ENCODE measurements at regions not wholly inside any gene's neighbourhood (a gene's known extent, or its start where the extent isn't known, plus 50 kb on each side); places are given as distances from the start of the nearest gene placed in this dataset.
"Not testable (repeated sequence)": the region's sequence is repeated elsewhere in the genome, so short reads cannot be mapped to it uniquely, and the experiment has no call there.

GRCh38 chr15:53923741-53924140 lies 54.5 kb upstream of the UNC13C start:
- H3K79me2 ChIP-seq (ENCODE audit: control insufficient read depth, insufficient read depth, low read length); H4K20me1 ChIP-seq (ENCODE audit: control insufficient read depth, extremely low read depth, insufficient read depth, low read length); H3K9me3 ChIP-seq (ENCODE audit: control insufficient read depth, insufficient read depth, low read depth, low read length); H3K4me3 ChIP-seq (replicated peaks in 1 of 4; ENCODE audit: control extremely low read depth in 1 of 4, insufficient read depth in 1 of 4, low read depth in 3 of 4, low read length in 4 of 4); H3K9ac ChIP-seq (ENCODE audit: insufficient read depth, low read length); H2AFZ ChIP-seq (ENCODE audit: low read length); H3K4me1 ChIP-seq (ENCODE audit: control insufficient read depth, extremely low read depth, insufficient read depth, low read length); DNase-seq (ENCODE audit: low read depth in 2 of 2); H3K4me2 ChIP-seq (ENCODE audit: extremely low read depth, insufficient read depth, low read length); H3K27me3 ChIP-seq (ENCODE audit: control insufficient read depth, insufficient read depth, low read length); H3K36me3 ChIP-seq (ENCODE audit: control insufficient read depth, insufficient read depth, low read length); H3K27ac ChIP-seq (ENCODE audit: insufficient read depth, low read length): not testable (repeated sequence)

DNA sequence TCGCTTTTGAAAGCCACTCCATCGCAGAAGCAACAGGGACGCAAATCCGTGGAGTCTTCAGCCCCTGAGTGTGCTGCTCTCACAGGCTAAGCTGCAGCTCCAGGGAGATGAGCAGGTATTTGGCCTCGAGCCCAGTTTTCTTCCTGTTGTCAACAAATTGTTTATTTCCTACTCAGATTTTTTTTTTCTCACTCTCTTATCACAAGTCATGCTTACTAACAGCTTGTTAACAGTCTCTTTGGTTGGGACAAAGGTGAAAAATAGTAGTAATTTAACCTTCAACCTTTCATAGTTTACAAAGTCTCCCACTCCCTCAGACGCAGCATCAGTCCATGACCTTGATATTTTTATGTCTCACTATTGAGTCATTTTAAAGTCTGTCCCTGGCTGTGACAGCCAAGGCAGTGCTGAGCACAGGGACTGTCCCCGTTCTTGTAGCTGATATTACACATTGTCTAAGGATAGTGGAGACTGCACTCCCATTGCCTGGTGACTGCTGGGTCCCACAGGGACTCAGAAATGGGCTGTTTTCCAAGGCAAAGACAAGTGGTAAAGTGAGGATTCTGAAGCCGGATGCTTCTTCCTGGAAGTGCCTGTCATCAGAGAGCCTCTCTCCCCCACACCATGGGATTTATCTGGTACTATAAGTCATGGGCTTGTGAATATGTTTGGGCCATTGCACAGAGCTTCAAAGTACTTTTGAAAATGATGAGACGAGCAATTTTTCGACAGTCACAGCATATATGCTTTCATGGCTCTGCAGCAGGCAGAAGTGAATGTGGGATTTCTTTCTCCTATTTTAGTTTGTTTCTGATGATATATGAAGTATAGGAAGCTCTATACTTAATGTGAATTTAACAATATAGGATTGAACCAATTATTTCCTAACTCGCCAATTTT lies 59.8 kb upstream of the UNC13C start:
- no peak for DNase-seq (ENCODE audit: low read depth in 2 of 2)

GRCh38 chr15:53917109-53917508 lies 61.1 kb upstream of the UNC13C start:
- H3K4me1 ChIP-seq (ENCODE audit: control insufficient read depth, extremely low read depth, insufficient read depth, low read length) = no peaks in the 10 kb centered on the region
- H3K79me2 ChIP-seq (ENCODE audit: control insufficient read depth, insufficient read depth, low read length) = no peaks in the 10 kb centered on the region
- no peaks in the 10 kb centered on the region for H4K20me1 ChIP-seq (ENCODE audit: control insufficient read depth, extremely low read depth, insufficient read depth, low read length)
- no peak for DNase-seq (ENCODE audit: low read depth in 2 of 2)
- H3K27ac ChIP-seq (ENCODE audit: insufficient read depth, low read length) = no peak overlapping the region
- H3K4me2 ChIP-seq (ENCODE audit: extremely low read depth, insufficient read depth, low read length) = no peak overlapping the region
- H3K36me3 ChIP-seq (ENCODE audit: control insufficient read depth, insufficient read depth, low read length) = no peaks in the 10 kb centered on the region
- H3K9me3 ChIP-seq (ENCODE audit: control insufficient read depth, insufficient read depth, low read depth, low read length) = no peaks in the 10 kb centered on the region
- TF ChIP-seq EZH2 (IDR thresholded peaks at IDR 0.05; ENCODE audit: low read length, missing control alignments) (no peak), CTCF (conservative IDR thresholded peaks at IDR 0.05 in 1 of 2, IDR thresholded peaks at IDR 0.05 in 1 of 2; ENCODE audit: low read depth in 1 of 2, low read length in 2 of 2) (no peak)
- H3K27me3 ChIP-seq (ENCODE audit: control insufficient read depth, insufficient read depth, low read length) = no peaks in the 10 kb centered on the region
- H2AFZ ChIP-seq (ENCODE audit: low read length) = no peak overlapping the region
- no peak overlapping the region for H3K9ac ChIP-seq (ENCODE audit: insufficient read depth, low read length)
- no peak overlapping the region for H3K4me3 ChIP-seq (replicated peaks in 1 of 4; ENCODE audit: control extremely low read depth in 1 of 4, insufficient read depth in 1 of 4, low read depth in 3 of 4, low read length in 4 of 4)

More for the DNA sequence above, 59.8 kb upstream of the UNC13C start:
- no peak overlapping the region for H3K4me3 ChIP-seq (replicated peaks in 1 of 4; ENCODE audit: control extremely low read depth in 1 of 4, insufficient read depth in 1 of 4, low read depth in 3 of 4, low read length in 4 of 4)
- no peak overlapping the region for H3K4me2 ChIP-seq (ENCODE audit: extremely low read depth, insufficient read depth, low read length)
- H3K9me3 ChIP-seq (ENCODE audit: control insufficient read depth, insufficient read depth, low read depth, low read length) = no peaks in the 10 kb centered on the region
- H3K27ac ChIP-seq (ENCODE audit: insufficient read depth, low read length) = no peak overlapping the region
- TF ChIP-seq EZH2 (IDR thresholded peaks at IDR 0.05; ENCODE audit: low read length, missing control alignments) = no peak
- no peak for TF ChIP-seq CTCF (conservative IDR thresholded peaks at IDR 0.05 in 1 of 2, IDR thresholded peaks at IDR 0.05 in 1 of 2; ENCODE audit: low read depth in 1 of 2, low read length in 2 of 2)
- H3K9ac ChIP-seq (ENCODE audit: insufficient read depth, low read length) = no peak overlapping the region
- no peaks in the 10 kb centered on the region for H4K20me1 ChIP-seq (ENCODE audit: control insufficient read depth, extremely low read depth, insufficient read depth, low read length)
- H3K79me2 ChIP-seq (ENCODE audit: control insufficient read depth, insufficient read depth, low read length) = no peaks in the 10 kb centered on the region
- H3K27me3 ChIP-seq (ENCODE audit: control insufficient read depth, insufficient read depth, low read length) = no peaks in the 10 kb centered on the region
- no peaks in the 10 kb centered on the region for H3K4me1 ChIP-seq (ENCODE audit: control insufficient read depth, extremely low read depth, insufficient read depth, low read length)
- H2AFZ ChIP-seq (ENCODE audit: low read length) = no peak overlapping the region
- no peaks in the 10 kb centered on the region for H3K36me3 ChIP-seq (ENCODE audit: control insufficient read depth, insufficient read depth, low read length)

Data from fibroblast of lung (primary cell).